Calu3 (cell line): ENCODE measurements at regions not wholly inside any gene's neighbourhood (a gene's known extent, or its start where the extent isn't known, plus 50 kb on each side); places are given as distances from the start of the nearest gene placed in this dataset.

Source experiments
- BruUV-seq: library from RNA; stranded (reverse); fragments of 400-500 nt; replicated peaks from 2 replicates; lab custom pipeline; 2021; lab: Mats Ljungman, UMichigan
- CTCF ChIA-PET: fragments of 300-600 bp; sonication (Branson Sonifier 250); formaldehyde crosslinking; loops from one replicate; lab custom pipeline; 2022; ENCODE audit warnings: antibody characterized with exemption; lab: Charles Lee
- DNase-seq: peaks from one replicate; pipeline ENCODE4 v3.0.0; 2022
- H3K27ac Mint-ChIP-seq: one replicate; pipeline ENCODE4 v1.8.0; 2022; ENCODE audit warnings: mixed read lengths; ENCODE audit not compliant: unreplicated experiment
- H3K27me3 Mint-ChIP-seq: one replicate; pipeline ENCODE4 v1.8.0; 2022; ENCODE audit warnings: mixed read lengths; ENCODE audit not compliant: unreplicated experiment
- H3K36me3 Mint-ChIP-seq: one replicate; pipeline ENCODE4 v1.8.0; 2022; ENCODE audit warnings: mild to moderate bottlenecking, moderate library complexity, mixed read lengths; ENCODE audit not compliant: insufficient read depth, unreplicated experiment
- H3K4me1 Mint-ChIP-seq: one replicate; pipeline ENCODE4 v1.8.0; 2022; ENCODE audit warnings: mild to moderate bottlenecking, low read depth, mixed read lengths; ENCODE audit not compliant: unreplicated experiment
- H3K4me3 Mint-ChIP-seq: one replicate; pipeline ENCODE4 v1.8.0; 2022; ENCODE audit warnings: mild to moderate bottlenecking, low read depth, moderate library complexity, mixed read lengths; ENCODE audit not compliant: unreplicated experiment
- H3K9me3 Mint-ChIP-seq: one replicate; pipeline ENCODE4 v1.8.0; 2022; ENCODE audit warnings: low read depth, mixed read lengths; ENCODE audit not compliant: unreplicated experiment
- intact Hi-C: fragments of 100-400 bp; cut with micrococcal nuclease; formaldehyde crosslinking; loops from one replicate; pipeline ENCODE4 v1.10.0; 2022; ENCODE audit not compliant: unreplicated experiment
- TF ChIP-seq, protein P1 (sequence below): fragments of 200-600 bp; IDR thresholded peaks from one replicate; pipeline ENCODE4 v1.8.0; 2022; ENCODE audit warnings: antibody characterized with exemption; ENCODE audit not compliant: unreplicated experiment

DNA sequence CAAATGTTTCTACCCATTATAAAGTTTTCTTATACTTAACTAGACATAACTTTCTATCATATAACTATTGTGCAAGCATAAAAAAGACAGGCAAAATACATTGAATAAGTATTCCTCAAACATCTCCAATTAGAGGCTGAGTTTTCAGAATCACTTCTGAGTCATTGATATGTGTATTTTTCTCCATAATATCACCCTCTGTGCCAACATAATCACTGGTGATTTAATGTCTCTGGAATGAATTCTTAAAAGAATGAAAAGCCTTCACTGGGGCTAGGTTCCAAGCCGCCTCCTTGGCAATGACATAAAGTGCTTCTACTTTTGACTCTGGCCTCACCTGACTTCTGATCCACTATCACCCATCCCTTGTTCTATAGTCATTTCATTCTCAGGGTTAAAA, 197.0 kb upstream of the E2F8 start:
- peaks cover 11% of the 10 kb centered on the region for H3K36me3 Mint-ChIP-seq
- CTCF ChIA-PET = interaction anchor here (0.7 kb wide), 1 partner anchor 21 kb away, joined by 3 read pairs; no protein-coding TSS in a partner anchor
- no peak overlapping the region for H3K27ac Mint-ChIP-seq
- H3K27me3 Mint-ChIP-seq = peaks cover 51% of the 10 kb centered on the region
- DNase-seq = peak; percentile 13
- intact Hi-C loops = loop anchor here (5.0 kb wide), 1 partner anchor 65 kb away; no protein-coding TSS in a partner anchor
- peaks cover 3% of the 10 kb centered on the region for H3K9me3 Mint-ChIP-seq
- no TSS peak for BruUV-seq
- peaks cover 46% of the 10 kb centered on the region for H3K4me1 Mint-ChIP-seq
- H3K4me3 Mint-ChIP-seq = no peak overlapping the region
- TF ChIP-seq, protein P1, sequence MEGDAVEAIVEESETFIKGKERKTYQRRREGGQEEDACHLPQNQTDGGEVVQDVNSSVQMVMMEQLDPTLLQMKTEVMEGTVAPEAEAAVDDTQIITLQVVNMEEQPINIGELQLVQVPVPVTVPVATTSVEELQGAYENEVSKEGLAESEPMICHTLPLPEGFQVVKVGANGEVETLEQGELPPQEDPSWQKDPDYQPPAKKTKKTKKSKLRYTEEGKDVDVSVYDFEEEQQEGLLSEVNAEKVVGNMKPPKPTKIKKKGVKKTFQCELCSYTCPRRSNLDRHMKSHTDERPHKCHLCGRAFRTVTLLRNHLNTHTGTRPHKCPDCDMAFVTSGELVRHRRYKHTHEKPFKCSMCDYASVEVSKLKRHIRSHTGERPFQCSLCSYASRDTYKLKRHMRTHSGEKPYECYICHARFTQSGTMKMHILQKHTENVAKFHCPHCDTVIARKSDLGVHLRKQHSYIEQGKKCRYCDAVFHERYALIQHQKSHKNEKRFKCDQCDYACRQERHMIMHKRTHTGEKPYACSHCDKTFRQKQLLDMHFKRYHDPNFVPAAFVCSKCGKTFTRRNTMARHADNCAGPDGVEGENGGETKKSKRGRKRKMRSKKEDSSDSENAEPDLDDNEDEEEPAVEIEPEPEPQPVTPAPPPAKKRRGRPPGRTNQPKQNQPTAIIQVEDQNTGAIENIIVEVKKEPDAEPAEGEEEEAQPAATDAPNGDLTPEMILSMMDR = no peak

- Mint-ChIP-seq H3K4me3 (no peak overlapping the region), H3K36me3 (peaks cover 2% of the 10 kb centered on the region), H3K27me3 (peaks cover 59% of the 10 kb centered on the region), H3K9me3 (peaks cover 3% of the 10 kb centered on the region), H3K4me1 (peaks cover 46% of the 10 kb centered on the region), H3K27ac (no peak overlapping the region)
- CTCF ChIA-PET = no interaction called here
- BruUV-seq = no TSS peak
- intact Hi-C loops = loop anchor here (5.0 kb wide), 1 partner anchor 65 kb away; no protein-coding TSS in a partner anchor
- TF ChIP-seq, protein P1 = no peak
- DNase-seq = no peak
Measured at GRCh38 chr11:19436932-19437331, 196.2 kb upstream of the E2F8 start.

GRCh38 chr11:19435306-19435989, 194.7 kb upstream of the E2F8 start:
- no peaks in the 10 kb centered on the region for H3K36me3 Mint-ChIP-seq
- intact Hi-C loops = loop anchor here (5.0 kb wide), 1 partner anchor 63 kb away; no protein-coding TSS in a partner anchor
- BruUV-seq = no TSS peak
- H3K27ac Mint-ChIP-seq = no peak overlapping the region
- CTCF ChIA-PET = no interaction called here
- TF ChIP-seq, protein P1 = no peak
- H3K27me3 Mint-ChIP-seq = peaks cover 74% of the 10 kb centered on the region
- H3K4me3 Mint-ChIP-seq = no peak overlapping the region
- peaks cover 3% of the 10 kb centered on the region for H3K9me3 Mint-ChIP-seq
- H3K4me1 Mint-ChIP-seq = peaks cover 32% of the 10 kb centered on the region
- no peak for DNase-seq

DNA sequence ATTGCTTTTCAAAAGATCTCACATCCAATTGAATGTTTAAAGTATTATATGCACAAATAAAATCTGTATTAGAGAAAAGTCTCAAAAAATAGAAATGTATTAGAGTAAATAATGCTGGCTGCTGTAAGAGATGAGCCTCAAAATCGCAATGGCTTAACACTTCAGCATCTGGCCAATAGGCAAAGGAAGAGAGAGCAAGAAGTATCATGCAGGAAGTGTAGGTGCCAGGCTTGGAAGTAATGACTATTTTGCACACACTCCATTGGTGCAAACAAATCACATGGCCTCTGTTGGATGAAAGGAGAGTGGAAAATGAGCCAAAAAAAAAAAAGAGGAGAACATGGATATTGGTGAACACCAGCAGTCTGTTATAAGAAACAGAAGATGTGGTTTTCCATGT, 193.0 kb upstream of the E2F8 start:
- TF ChIP-seq, protein P1 = no peak
- BruUV-seq = no TSS peak
- no peak overlapping the region for H3K27ac Mint-ChIP-seq
- H3K27me3 Mint-ChIP-seq = peaks cover 90% of the 10 kb centered on the region
- DNase-seq = no peak
- CTCF ChIA-PET = no interaction called here
- H3K9me3 Mint-ChIP-seq = peaks cover 3% of the 10 kb centered on the region
- H3K4me1 Mint-ChIP-seq = peaks cover 30% of the 10 kb centered on the region
- no peak overlapping the region for H3K4me3 Mint-ChIP-seq
- intact Hi-C loops = no loop called here
- no peaks in the 10 kb centered on the region for H3K36me3 Mint-ChIP-seq
